ENCODE measurements at regions not wholly inside any gene's neighbourhood (a gene's known extent, or its start where the extent isn't known, plus 50 kb on each side); places are given as distances from the start of the nearest gene placed in this dataset.

DNA sequence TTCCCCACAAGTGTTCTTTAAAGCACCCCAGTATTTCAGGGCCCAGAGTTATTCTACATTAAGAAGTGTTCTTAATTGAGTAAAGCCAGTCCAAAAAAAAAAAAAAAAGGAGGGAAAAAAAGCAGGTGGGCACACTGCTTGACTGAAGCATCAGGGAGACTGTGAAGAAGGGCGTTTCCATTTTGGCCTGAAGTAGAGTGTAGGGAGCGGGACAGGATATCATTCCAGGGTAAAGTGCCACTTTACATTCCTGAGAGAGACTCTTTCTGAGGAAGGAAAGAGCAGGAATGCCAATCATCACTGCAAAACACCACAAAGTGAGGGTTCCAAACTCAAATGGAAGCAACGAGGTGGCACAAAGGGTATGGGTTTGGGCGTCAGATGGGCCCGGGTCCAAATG lies 54.1 kb upstream of the BEND6 start:
- TF ChIP-seq, protein P1, sequence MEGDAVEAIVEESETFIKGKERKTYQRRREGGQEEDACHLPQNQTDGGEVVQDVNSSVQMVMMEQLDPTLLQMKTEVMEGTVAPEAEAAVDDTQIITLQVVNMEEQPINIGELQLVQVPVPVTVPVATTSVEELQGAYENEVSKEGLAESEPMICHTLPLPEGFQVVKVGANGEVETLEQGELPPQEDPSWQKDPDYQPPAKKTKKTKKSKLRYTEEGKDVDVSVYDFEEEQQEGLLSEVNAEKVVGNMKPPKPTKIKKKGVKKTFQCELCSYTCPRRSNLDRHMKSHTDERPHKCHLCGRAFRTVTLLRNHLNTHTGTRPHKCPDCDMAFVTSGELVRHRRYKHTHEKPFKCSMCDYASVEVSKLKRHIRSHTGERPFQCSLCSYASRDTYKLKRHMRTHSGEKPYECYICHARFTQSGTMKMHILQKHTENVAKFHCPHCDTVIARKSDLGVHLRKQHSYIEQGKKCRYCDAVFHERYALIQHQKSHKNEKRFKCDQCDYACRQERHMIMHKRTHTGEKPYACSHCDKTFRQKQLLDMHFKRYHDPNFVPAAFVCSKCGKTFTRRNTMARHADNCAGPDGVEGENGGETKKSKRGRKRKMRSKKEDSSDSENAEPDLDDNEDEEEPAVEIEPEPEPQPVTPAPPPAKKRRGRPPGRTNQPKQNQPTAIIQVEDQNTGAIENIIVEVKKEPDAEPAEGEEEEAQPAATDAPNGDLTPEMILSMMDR (IDR thresholded peaks at IDR 0.05) = no peak
- TF ChIP-seq POLR2AphosphoS5 (IDR thresholded peaks at IDR 0.05) (no peak), POLR2A (IDR thresholded peaks at IDR 0.05; ENCODE audit: low read depth) (no peak)
